Esophagus squamous epithelium (tissue), 4 donors: ENCODE measurements at regions not wholly inside any gene's neighbourhood (a gene's known extent, or its start where the extent isn't known, plus 50 kb on each side); places are given as distances from the start of the nearest gene placed in this dataset.

ENCODE experiments used
- CTCF ChIP-seq, 6 experiments: fragments of 450-650 bp in 4 of 6; fragments of 200-600 bp in 2 of 6; sonication (generic) in 2 of 6; IDR thresholded peaks; one replicate each; pipeline ENCODE4 v1.5.1; 2016 to 2019; ENCODE audit warnings: antibody characterized with exemption in 6 of 6, mild to moderate bottlenecking in 4 of 6, moderate library complexity in 4 of 6
- POLR2A ChIP-seq, 4 donors: fragments of 450-650 bp; IDR thresholded peaks; one replicate each; pipeline ENCODE4 v1.6.1; 2017; ENCODE audit warnings: antibody characterized with exemption in 4 of 4, mild to moderate bottlenecking in 4 of 4, moderate library complexity in 3 of 4

GRCh38 chr18:59959073-59959472 lies 59.3 kb downstream of the PMAIP1 start:
- no peak for TF ChIP-seq CTCF (IDR thresholded peaks at IDR 0.05)
- TF ChIP-seq POLR2A (IDR thresholded peaks at IDR 0.05): no peak
